HCEC 1CT (cell line): ENCODE measurements at regions not wholly inside any gene's neighbourhood (a gene's known extent, or its start where the extent isn't known, plus 50 kb on each side); places are given as distances from the start of the nearest gene placed in this dataset.

ENCODE experiments used
- DNase-seq: peaks from one replicate; pipeline ENCODE4 v3.0.0-alpha.2; 2017

- DNase-seq: peak; percentile 92
Measured at GRCh38 chr10:28054228-28054860, 55.5 kb upstream of the ODAD2 start.

- DNase-seq: no peak
Measured at GRCh38 chr10:28049286-28049685, 50.4 kb upstream of the ODAD2 start.
